Activated CD4-positive, alpha-beta memory T cell treated with anti-CD3 and anti-CD28 coated beads, Interleukin-2, amount 10 ng/mL, durations not matched to agents 7 days and 5 days (primary cell): ENCODE measurements at regions not wholly inside any gene's neighbourhood (a gene's known extent, or its start where the extent isn't known, plus 50 kb on each side); places are given as distances from the start of the nearest gene placed in this dataset.

ENCODE experiments used
- CTCF ChIA-PET: fragments of 350-600 bp; sonication (Branson Sonifier 250); formaldehyde crosslinking; loops from one replicate; lab custom pipeline; 2021; ENCODE audit warnings: antibody characterized with exemption, inconsistent platforms; lab: Charles Lee
- POLR2A ChIA-PET: fragments of 350-600 bp; sonication (Branson Sonifier 250); formaldehyde crosslinking; loops from one replicate; lab custom pipeline; 2021; ENCODE audit warnings: antibody characterized with exemption; lab: Charles Lee
- DNase-seq: peaks from one replicate; pipeline ENCODE4 v3.0.0-alpha.2; 2020
- H3K27ac Mint-ChIP-seq: one replicate; pipeline ENCODE4 v1.8.0; 2021; ENCODE audit warnings: mild to moderate bottlenecking, mixed read lengths
- H3K27me3 Mint-ChIP-seq: one replicate; pipeline ENCODE4 v1.8.0; 2021; ENCODE audit warnings: mixed read lengths
- H3K36me3 Mint-ChIP-seq: one replicate; pipeline ENCODE4 v1.8.0; 2021; ENCODE audit warnings: low read depth, mixed read lengths
- H3K4me1 Mint-ChIP-seq: one replicate; pipeline ENCODE4 v1.8.0; 2021; ENCODE audit warnings: mixed read lengths
- H3K4me3 Mint-ChIP-seq: one replicate; pipeline ENCODE4 v1.8.0; 2021; ENCODE audit warnings: mild to moderate bottlenecking, mixed read lengths
- H3K9me3 Mint-ChIP-seq: one replicate; pipeline ENCODE4 v1.8.0; 2021; ENCODE audit warnings: mixed read lengths

GRCh38 chr22:47645450-47645914 lies 883.0 kb downstream of the TBC1D22A start:
- Mint-ChIP-seq H3K9me3 (no peaks in the 10 kb centered on the region), H3K36me3 (no peaks in the 10 kb centered on the region)
- POLR2A ChIA-PET, result no interaction called here

GRCh38 chr22:47634347-47634746 lies 871.9 kb downstream of the TBC1D22A start:
- no peaks in the 10 kb centered on the region for H3K4me1 Mint-ChIP-seq
- no peaks in the 10 kb centered on the region for H3K27me3 Mint-ChIP-seq
- CTCF ChIA-PET, result no interaction called here
- H3K9me3 Mint-ChIP-seq, result peaks cover 17% of the 10 kb centered on the region
- no peak overlapping the region for H3K27ac Mint-ChIP-seq
- H3K36me3 Mint-ChIP-seq, result no peaks in the 10 kb centered on the region
- no peak for DNase-seq
- POLR2A ChIA-PET, result no interaction called here
- no peak overlapping the region for H3K4me3 Mint-ChIP-seq

More at GRCh38 chr22:47645450-47645914, 883.0 kb downstream of the TBC1D22A start:
- no peak overlapping the region for H3K27ac Mint-ChIP-seq
- DNase-seq, result no peak
- H3K27me3 Mint-ChIP-seq, result no peaks in the 10 kb centered on the region
- H3K4me1 Mint-ChIP-seq, result no peaks in the 10 kb centered on the region
- CTCF ChIA-PET, result no interaction called here
- no peak overlapping the region for H3K4me3 Mint-ChIP-seq

GRCh38 chr22:47633111-47633510 lies 870.7 kb downstream of the TBC1D22A start:
- no peak overlapping the region for H3K27ac Mint-ChIP-seq
- H3K36me3 Mint-ChIP-seq, result no peaks in the 10 kb centered on the region
- no peaks in the 10 kb centered on the region for H3K4me1 Mint-ChIP-seq
- DNase-seq, result no peak
- no peak overlapping the region for H3K4me3 Mint-ChIP-seq
- ChIA-PET CTCF (no interaction called here), POLR2A (no interaction called here)
- H3K9me3 Mint-ChIP-seq, result peaks cover 13% of the 10 kb centered on the region
- no peaks in the 10 kb centered on the region for H3K27me3 Mint-ChIP-seq

GRCh38 chr22:47632701-47633100 lies 870.3 kb downstream of the TBC1D22A start:
- ChIA-PET POLR2A (no interaction called here), CTCF (no interaction called here)
- Mint-ChIP-seq H3K4me1 (no peaks in the 10 kb centered on the region), H3K27me3 (no peaks in the 10 kb centered on the region), H3K27ac (no peak overlapping the region), H3K36me3 (no peaks in the 10 kb centered on the region), H3K9me3 (peaks cover 10% of the 10 kb centered on the region), H3K4me3 (no peak overlapping the region)
- no peak for DNase-seq

- POLR2A ChIA-PET, result no interaction called here
- Mint-ChIP-seq H3K27me3 (no peaks in the 10 kb centered on the region), H3K4me1 (no peaks in the 10 kb centered on the region), H3K4me3 (no peak overlapping the region), H3K36me3 (no peaks in the 10 kb centered on the region), H3K27ac (no peak overlapping the region), H3K9me3 (peaks cover 9% of the 10 kb centered on the region)
- CTCF ChIA-PET, result no interaction called here
- no peak for DNase-seq
Measured at GRCh38 chr22:47631571-47632102, 869.2 kb downstream of the TBC1D22A start.

GRCh38 chr22:47630741-47631534 lies 868.5 kb downstream of the TBC1D22A start:
- CTCF ChIA-PET, result no interaction called here
- no peak overlapping the region for H3K4me3 Mint-ChIP-seq
- POLR2A ChIA-PET, result no interaction called here
- DNase-seq, result no peak
- no peaks in the 10 kb centered on the region for H3K4me1 Mint-ChIP-seq
- no peak overlapping the region for H3K27ac Mint-ChIP-seq
- no peaks in the 10 kb centered on the region for H3K36me3 Mint-ChIP-seq
- no peaks in the 10 kb centered on the region for H3K27me3 Mint-ChIP-seq
- H3K9me3 Mint-ChIP-seq, result peaks cover 5% of the 10 kb centered on the region

- Mint-ChIP-seq H3K4me3 (no peak overlapping the region), H3K9me3 (peaks cover 3% of the 10 kb centered on the region), H3K36me3 (no peaks in the 10 kb centered on the region), H3K27me3 (no peaks in the 10 kb centered on the region), H3K27ac (no peak overlapping the region), H3K4me1 (no peaks in the 10 kb centered on the region)
- no peak for DNase-seq
- POLR2A ChIA-PET, result no interaction called here
- CTCF ChIA-PET, result no interaction called here
Measured at GRCh38 chr22:47629791-47630655, 867.6 kb downstream of the TBC1D22A start.

- Mint-ChIP-seq H3K36me3 (no peaks in the 10 kb centered on the region), H3K27ac (no peak overlapping the region), H3K4me3 (no peak overlapping the region), H3K27me3 (no peaks in the 10 kb centered on the region), H3K9me3 (peaks cover 3% of the 10 kb centered on the region), H3K4me1 (no peaks in the 10 kb centered on the region)
- CTCF ChIA-PET, result no interaction called here
- no peak for DNase-seq
- POLR2A ChIA-PET, result no interaction called here
Measured at GRCh38 chr22:47629273-47629711, 866.8 kb downstream of the TBC1D22A start.

- peaks cover 3% of the 10 kb centered on the region for H3K9me3 Mint-ChIP-seq
- DNase-seq, result no peak
- no peak overlapping the region for H3K4me3 Mint-ChIP-seq
- H3K36me3 Mint-ChIP-seq, result no peaks in the 10 kb centered on the region
- ChIA-PET POLR2A (no interaction called here), CTCF (no interaction called here)
- no peak overlapping the region for H3K27ac Mint-ChIP-seq
- no peaks in the 10 kb centered on the region for H3K4me1 Mint-ChIP-seq
- H3K27me3 Mint-ChIP-seq, result no peaks in the 10 kb centered on the region
Measured at GRCh38 chr22:47628477-47629272, 866.2 kb downstream of the TBC1D22A start.

GRCh38 chr22:47627556-47628253 lies 865.3 kb downstream of the TBC1D22A start:
- Mint-ChIP-seq H3K27me3 (no peaks in the 10 kb centered on the region), H3K4me1 (no peaks in the 10 kb centered on the region), H3K36me3 (no peaks in the 10 kb centered on the region), H3K9me3 (peaks cover 3% of the 10 kb centered on the region), H3K27ac (no peak overlapping the region), H3K4me3 (no peak overlapping the region)
- ChIA-PET CTCF (interaction anchor here (0.6 kb wide), 1 partner anchor 1047 kb away, joined by 3 read pairs; no protein-coding TSS in a partner anchor), POLR2A (no interaction called here)
- no peak for DNase-seq

- H3K27ac Mint-ChIP-seq, result no peak overlapping the region
- H3K9me3 Mint-ChIP-seq, result peaks cover 3% of the 10 kb centered on the region
- ChIA-PET POLR2A (no interaction called here), CTCF (no interaction called here)
- H3K27me3 Mint-ChIP-seq, result no peaks in the 10 kb centered on the region
- DNase-seq, result no peak
- no peak overlapping the region for H3K4me3 Mint-ChIP-seq
- H3K36me3 Mint-ChIP-seq, result no peaks in the 10 kb centered on the region
- no peaks in the 10 kb centered on the region for H3K4me1 Mint-ChIP-seq
Measured at GRCh38 chr22:47626428-47627390, 864.3 kb downstream of the TBC1D22A start.
